ENCODE measurements at regions not wholly inside any gene's neighbourhood (a gene's known extent, or its start where the extent isn't known, plus 50 kb on each side); places are given as distances from the start of the nearest gene placed in this dataset.

GRCh38 chr13:109390391-109390790, 396.0 kb downstream of the IRS2 start:
- DNase-seq, result no peak

GRCh38 chr13:109389892-109390345, 396.5 kb downstream of the IRS2 start:
- DNase-seq, result no peak

DNA sequence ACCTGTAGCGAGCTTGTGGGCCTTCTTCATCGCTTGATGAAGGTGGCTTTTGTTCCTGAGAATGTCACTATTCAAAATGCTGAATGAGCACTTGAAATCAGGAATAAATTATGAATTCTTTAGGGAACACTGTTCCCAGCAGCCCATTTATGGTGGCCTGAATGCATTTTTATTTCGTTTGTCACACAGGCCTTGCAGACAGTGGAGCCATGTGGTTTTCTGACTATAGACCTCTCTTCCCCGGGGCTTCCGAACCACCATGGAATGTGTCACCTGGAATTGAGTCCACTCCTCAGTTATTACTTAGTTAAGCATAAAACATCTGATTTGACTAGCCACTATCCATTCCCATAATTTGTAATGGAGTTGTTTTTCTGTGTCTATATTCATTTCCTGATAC, 396.9 kb downstream of the IRS2 start:
- no peak for DNase-seq

GRCh38 chr13:109387471-109387870, 398.9 kb downstream of the IRS2 start:
- DNase-seq, result no peak

GRCh38 chr13:109385242-109385560, 401.2 kb downstream of the IRS2 start:
- no peak for DNase-seq

DNA sequence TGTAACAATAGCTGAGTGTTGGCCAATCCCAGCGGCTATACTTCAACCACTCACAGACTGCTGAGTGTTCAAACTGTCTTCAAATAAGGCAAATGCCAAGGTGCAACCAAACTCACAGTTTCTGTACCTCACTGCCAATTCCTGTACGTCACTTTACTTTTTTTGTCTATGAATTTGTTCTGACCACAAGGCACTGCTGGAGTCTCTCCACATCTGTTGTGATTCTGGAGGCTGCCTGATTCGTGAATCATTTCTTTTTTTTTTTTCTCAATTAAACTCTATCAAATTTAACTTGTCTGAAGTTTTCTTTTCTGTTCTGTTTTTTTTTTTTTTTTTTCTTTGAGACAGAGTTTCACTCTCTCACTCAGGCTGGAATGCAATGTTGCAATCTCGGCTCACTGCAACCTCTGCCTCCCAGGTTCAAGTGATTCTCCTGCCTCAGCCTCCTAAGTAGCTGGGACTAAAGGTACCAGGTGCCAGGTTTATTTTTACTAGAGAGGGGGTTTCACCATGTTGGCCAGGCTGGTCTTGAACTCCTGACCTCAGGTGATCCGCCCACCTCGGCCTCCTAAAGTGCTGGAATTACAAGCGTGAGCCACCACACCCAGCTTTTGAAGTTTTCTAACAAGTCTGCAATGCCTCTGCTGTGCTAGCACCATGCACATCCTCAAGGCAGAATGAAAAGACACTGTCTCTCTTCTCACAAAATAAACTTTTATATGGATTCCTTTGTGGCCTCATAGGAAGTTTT, 401.7 kb downstream of the IRS2 start:
- DNase-seq, result no peak

- no peak for DNase-seq
Observed at GRCh38 chr13:109383683-109384082, 402.7 kb downstream of the IRS2 start.

GRCh38 chr13:109381546-109382180, 404.7 kb downstream of the IRS2 start:
- DNase-seq, result no peak

- DNase-seq, result no peak
Observed at GRCh38 chr13:109380457-109380856, 405.9 kb downstream of the IRS2 start.

GRCh38 chr13:109379930-109380329, 406.5 kb downstream of the IRS2 start:
- DNase-seq, result no peak

DNA sequence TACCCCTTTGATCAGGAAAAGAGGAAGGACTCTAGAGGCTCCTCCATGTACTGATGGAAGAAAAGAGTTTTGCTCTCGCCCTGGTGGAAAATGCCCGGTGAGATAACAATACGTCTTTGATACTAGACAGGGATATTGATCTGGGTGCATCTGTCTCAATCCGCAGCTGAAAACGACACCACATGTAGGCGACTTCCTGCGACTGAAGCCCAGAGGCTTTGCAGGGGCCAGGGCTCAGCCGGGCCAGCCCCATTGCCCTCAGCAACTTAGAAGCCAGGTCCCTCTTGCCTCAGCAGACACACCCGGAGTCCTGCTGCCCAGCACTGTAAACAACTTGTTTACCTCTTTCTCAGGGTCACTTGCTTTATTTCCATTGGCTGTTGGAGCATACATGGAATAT, 409.4 kb downstream of the IRS2 start:
- no peak for DNase-seq

GRCh38 chr13:109374609-109375200, 411.7 kb downstream of the IRS2 start:
- no peak for DNase-seq

DNA sequence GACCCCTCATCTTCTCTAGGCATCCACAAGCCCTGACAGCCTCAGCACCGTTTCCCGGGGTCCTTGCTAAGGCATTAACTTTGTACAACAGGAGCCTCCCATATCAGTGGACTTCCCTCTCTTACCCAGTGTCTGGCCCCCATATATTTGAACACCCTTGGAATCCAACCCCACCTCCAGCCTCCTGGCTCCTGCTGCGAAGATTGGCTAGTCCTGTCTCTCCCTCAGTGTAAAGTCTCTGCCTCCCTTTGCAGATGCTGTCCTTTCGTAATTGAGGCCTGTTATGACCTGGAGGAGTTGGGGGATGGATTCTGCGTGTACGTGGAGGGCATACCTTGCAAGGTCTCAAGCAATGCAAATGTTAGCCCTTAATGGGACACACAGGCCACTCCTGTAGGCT, 413.7 kb downstream of the IRS2 start:
- DNase-seq, result no peak

DNA sequence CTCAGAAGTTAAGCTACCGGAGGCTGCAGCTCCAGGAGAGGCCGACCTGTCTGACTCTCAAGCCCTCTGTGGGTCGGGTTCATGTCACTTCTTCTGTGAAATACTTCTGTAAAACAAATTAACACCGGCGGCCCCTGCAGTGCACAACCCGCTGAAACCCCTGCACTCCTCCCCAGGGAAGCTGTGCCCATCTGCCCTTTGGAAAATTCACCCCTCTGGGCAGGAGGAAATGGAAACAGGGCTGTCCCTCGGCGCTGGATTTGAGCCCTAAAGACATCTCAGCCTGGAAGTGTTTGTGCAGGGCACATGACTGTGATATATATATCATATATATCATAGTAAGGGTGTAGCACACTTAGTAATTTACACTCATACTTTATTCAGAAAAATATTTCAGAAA, 415.3 kb downstream of the IRS2 start:
- DNase-seq, result peak; percentile 35

- DNase-seq, result no peak
Observed at GRCh38 chr13:109370496-109370895, 415.9 kb downstream of the IRS2 start.

GRCh38 chr13:109369353-109370052, 416.9 kb downstream of the IRS2 start:
- peak; percentile 32 for DNase-seq

DNA sequence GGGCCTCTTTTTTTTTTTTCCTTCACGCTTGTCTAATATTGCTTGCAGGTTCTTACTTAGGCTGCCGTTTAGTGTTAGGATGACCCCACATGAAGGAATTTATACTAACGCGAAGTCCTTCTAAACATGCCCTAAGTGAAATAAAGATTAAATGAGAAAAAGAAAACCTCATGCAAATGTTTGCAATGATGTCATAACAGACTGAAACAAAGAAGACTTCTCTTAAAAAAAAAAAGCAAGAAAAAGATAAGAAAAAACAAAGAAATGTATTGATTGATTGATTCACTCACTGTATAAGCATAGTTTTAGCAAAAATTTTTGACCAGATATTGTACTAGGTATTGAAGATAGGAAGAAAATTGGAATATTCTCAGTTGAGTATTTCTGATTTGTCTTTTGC, 418.2 kb downstream of the IRS2 start:
- no peak for DNase-seq

DNA sequence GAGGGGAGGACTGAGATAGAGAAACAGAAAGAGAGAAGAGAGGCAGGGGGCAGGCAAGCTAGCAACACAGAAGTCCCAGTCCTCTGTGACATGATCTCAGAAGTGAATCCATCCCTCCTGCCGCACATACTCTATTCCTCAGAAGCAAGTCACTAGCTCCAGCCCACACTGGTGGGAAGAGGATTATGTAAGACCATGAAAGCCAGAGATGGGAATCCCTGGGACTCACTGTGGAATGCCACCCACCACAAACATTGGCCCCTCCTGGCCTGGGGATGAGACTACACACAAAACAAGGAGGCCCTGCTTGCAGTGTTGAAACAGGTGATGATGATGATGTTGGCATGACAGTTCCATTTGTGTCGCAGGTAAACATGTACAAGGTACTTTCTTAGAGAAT, 419.9 kb downstream of the IRS2 start:
- DNase-seq, result no peak

DNA sequence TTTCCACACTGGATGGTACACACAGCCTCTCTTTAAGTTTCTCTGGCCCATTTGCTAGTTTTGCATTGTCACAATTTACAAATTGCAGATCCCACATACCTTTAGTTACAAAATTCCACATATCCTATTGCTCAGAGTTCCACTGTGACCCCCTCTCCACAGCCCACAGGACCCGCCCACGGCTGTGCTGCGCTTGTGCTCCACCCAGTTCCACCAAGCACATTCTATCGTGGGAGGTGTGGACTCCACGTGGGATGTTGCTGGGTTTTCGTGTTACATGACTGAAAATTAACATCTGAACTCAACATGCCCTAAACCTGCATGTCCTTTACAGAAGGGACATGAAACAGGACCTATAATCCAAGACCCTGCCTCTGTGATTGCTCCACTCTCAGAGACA, 423.0 kb downstream of the IRS2 start:
- no peak for DNase-seq

GRCh38 chr13:109362616-109363015, 423.8 kb downstream of the IRS2 start:
- no peak for DNase-seq

DNA sequence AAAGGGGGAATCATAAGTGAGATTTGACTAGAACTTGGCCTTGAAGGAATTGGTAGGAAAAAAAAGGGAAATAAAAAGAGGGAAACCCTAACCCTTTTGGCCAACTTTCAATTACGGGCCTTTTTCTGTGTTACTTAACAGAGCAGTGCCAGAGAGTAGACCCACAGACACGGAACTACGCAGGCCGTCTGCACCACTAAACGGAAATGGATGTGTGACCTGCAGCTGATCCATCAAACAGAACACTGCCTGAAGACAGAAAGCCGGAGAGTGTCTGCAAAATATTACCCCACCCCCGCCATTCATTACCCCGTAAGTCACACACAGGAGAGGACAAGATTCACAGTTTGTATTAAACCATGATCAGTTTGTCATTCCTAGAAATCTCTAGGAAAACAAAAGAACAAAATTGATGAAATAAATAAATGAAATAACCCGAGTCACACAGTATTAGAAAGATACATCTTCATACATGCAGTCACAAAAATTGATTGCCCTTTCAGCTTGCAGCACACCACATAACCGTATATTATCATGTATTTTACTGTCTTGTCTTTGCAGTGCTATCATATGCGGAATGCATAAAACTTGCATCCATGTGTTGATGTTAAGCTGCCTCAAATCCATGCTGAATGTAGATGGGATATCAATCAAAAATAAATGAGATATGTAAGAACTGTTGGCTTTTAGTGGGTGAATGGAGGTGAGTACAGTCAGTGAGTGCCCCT, 424.7 kb downstream of the IRS2 start:
- DNase-seq, result no peak

- no peak for DNase-seq
Observed at GRCh38 chr13:109357751-109358471, 428.5 kb downstream of the IRS2 start.

All from eye (tissue), 1 donor.